ENCODE measurements at regions not wholly inside any gene's neighbourhood (a gene's known extent, or its start where the extent isn't known, plus 50 kb on each side); places are given as distances from the start of the nearest gene placed in this dataset.

DNA sequence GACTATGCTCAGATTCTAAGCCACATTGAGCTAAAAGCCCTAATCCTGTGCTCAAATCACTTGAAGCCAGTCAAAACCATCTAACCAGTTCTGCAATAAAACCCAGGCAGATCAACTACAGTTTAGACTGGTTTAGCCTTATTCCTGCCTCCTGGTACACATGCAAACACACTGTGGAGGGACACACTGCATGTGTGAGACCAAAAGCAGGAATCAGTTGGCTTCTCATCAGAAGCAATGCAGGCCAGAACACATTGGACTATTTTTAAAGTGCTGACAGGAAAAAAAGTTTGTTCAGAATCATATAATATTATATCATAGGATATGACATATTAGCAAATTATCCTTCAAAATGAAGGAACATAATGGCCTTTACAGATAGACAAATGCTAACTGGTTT, 52.5 kb upstream of the NT5C1B start:
- intact Hi-C loops (cut with DNase I): no loop called here
- TF ChIP-seq, protein P1, sequence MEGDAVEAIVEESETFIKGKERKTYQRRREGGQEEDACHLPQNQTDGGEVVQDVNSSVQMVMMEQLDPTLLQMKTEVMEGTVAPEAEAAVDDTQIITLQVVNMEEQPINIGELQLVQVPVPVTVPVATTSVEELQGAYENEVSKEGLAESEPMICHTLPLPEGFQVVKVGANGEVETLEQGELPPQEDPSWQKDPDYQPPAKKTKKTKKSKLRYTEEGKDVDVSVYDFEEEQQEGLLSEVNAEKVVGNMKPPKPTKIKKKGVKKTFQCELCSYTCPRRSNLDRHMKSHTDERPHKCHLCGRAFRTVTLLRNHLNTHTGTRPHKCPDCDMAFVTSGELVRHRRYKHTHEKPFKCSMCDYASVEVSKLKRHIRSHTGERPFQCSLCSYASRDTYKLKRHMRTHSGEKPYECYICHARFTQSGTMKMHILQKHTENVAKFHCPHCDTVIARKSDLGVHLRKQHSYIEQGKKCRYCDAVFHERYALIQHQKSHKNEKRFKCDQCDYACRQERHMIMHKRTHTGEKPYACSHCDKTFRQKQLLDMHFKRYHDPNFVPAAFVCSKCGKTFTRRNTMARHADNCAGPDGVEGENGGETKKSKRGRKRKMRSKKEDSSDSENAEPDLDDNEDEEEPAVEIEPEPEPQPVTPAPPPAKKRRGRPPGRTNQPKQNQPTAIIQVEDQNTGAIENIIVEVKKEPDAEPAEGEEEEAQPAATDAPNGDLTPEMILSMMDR (IDR thresholded peaks at IDR 0.05): no peak
- no peak for TF ChIP-seq POLR2A (IDR thresholded peaks at IDR 0.05)
- Histone ChIP-seq H3K27ac (no peak overlapping the region), H3K4me1 (no peaks in the 10 kb centered on the region), H3K9me3 (no peaks in the 10 kb centered on the region), H3K36me3 (no peaks in the 10 kb centered on the region), H3K27me3 (no peaks in the 10 kb centered on the region), H3K4me3 (no peak overlapping the region)
- DNase-seq: no peak

DNA sequence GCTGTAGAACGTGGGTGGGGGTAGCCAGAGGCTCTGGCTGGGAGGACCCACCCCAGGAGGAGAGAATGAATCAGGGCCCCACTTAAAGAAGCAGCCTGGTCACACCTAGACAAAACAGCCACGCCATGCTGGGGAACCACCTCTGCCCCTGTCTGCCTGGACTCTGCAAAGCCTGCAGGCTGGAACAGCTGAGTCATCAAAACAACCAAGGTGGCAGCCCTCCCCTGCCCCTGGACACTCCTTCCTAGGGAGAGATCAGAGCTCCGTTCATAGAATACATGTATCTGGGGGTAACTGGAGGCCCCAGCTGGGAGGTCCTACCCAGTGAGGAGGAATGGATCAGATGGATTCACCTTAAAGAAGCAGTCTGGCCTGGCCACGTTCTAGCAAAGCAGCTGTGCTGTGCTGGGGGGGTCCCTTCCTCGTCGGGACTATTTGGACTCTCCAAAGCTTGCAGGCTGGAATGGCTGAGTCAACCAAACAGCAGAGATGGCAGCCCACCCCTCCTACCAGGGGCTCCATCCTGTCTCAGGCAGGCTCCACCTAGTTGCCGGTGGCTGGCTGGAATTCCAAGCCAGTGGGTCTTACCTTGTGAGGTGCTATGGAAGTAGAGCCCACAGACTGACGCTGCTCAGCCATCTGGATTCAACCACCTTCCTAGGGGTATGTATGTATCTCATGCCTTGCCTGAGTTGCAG, 50.5 kb upstream of the NT5C1B start:
- DNase-seq: no peak
- intact Hi-C loops (cut with DNase I): no loop called here
- no peak overlapping the region for H3K27ac ChIP-seq
- H3K4me3 ChIP-seq: no peak overlapping the region
- 78 to 100% methylated on average over 1 to 7 of the region's 8 CpGs for WGBS, 2 donors
- H3K9me3 ChIP-seq: peaks cover 0 to 12% (median 0%) of the 10 kb centered on the region in 3 donors
- no peaks in the 10 kb centered on the region for H3K27me3 ChIP-seq
- H3K36me3 ChIP-seq: no peaks in the 10 kb centered on the region
- no peak for TF ChIP-seq POLR2A (IDR thresholded peaks at IDR 0.05)
- TF ChIP-seq, protein P1 (IDR thresholded peaks at IDR 0.05): no peak
- H3K4me1 ChIP-seq: no peaks in the 10 kb centered on the region

Data from esophagus squamous epithelium (tissue), 5 donors.